Renal pelvis (tissue), 1 donor: ENCODE measurements at regions not wholly inside any gene's neighbourhood (a gene's known extent, or its start where the extent isn't known, plus 50 kb on each side); places are given as distances from the start of the nearest gene placed in this dataset.
"Not testable (repeated sequence)": the region's sequence is repeated elsewhere in the genome, so short reads cannot be mapped to it uniquely, and the experiment has no call there.

ENCODE experiments used
- DNase-seq: peaks from one replicate; pipeline ENCODE4 v3.0.0-alpha.2; 2013

- no peak for DNase-seq
Measured at GRCh38 chr7:118944271-118944670, 719.8 kb downstream of the ANKRD7 start.

DNA sequence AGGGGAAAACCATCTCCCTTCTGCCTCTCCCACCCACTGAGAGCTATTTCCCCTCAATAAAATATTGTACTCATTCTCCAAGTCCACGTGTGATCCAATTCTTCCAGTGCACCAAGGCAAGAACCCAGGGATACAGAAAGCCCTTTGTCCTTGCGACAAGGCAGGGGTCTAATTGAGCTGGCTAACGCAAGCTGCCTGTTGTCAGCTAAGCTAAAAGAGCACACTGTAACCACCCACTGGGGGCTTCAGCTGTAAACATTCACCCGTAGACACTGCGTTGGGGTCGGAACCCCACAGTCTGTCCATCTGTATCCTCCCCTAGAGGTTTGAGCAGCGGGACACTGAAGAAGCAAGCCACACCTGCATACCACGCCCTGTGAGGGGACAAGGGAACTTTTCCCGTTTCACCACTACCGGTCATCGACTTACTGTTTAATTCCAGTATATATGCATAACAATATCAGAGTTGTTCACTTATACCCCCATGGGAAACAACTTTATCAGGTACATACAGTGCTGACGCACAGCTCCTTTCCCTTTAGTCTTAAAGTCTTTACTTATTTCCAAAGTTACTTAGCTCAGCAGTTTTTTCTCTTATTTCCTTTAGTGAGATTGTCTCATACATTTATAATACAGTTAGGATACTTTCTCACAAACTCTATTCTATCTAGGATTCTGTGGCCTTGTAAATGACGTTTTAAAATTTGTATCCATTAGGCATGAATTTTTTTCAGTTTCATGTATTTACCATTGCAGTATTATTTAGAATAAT lies 721.6 kb downstream of the ANKRD7 start:
- no peak for DNase-seq

DNA sequence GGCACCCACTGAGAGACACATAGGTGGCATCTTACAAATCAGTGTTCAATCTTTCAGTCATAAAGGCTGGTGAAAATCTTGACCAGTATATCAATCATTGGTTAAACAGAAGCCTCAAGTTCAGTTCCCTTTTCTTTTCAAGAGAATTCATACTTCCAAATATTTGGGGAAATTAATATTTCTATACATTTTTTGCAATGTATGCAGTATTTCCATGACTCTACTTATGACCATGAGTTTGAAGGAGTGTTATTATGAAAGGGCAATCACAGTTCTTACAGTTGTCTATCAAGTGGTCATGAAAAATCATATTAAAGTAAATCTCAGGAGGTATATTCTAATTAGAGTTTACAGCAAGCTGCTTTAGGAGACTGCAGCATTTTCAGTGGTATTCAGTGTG lies 724.0 kb downstream of the ANKRD7 start:
- DNase-seq = no peak

DNA sequence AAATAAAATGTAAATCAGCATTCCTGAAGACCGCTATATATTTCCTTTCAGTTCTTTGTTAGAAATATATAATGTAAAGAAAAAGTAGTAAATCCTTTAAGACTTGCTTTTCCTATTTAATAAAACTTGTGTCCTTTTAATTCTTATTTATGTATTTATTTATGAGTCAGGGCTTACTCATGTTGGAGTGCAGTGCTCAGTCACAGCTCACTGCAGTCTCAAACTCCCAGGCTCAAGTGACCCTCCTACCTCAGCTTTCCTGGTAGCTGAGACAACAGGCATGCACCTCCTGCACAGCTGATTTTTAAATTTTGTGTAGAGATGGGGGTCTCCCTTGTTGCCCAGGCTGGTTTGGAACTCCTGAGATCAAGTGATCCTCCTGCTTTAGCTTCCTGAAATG lies 724.5 kb downstream of the ANKRD7 start:
- no peak for DNase-seq

DNA sequence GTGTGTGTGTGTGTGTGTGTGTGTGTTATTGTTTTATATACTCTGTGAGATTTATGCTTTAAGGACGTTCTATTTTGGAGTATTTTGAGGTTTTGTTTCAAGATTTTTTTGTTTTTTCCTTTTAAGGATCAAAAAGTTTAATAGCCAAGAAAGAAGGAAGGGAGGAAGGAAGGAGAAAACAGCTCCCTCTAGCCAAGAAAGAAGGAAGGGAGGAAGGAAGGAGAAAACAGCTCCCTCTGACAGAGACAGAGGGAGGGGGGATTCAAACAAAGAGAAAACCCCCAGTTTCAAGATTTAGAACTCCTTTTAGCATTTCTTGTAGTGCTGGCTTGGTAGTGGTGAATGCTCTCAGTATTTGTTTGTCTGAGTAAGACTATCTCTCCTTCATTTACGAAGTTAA lies 731.8 kb downstream of the ANKRD7 start:
- DNase-seq = not testable (repeated sequence)

DNA sequence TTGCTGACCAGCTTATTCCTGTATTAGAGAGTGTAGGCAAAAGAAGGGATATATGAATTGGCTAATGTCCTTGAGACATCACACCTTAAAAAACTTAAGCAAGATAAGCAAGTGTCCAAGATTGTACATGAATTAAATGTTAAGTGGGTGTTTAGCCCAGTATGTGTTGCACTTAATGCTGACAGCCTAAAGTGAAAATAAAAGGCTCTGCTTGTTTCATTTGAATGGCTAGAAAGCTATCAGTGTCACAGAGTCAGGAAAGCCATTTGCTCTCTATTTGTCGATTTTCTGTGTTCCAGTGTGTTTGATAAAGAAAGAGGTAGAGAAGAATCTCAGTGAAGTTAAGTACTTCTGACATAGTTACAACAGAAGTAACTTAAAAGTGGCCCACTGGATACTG lies 744.9 kb downstream of the ANKRD7 start:
- no peak for DNase-seq

GRCh38 chr7:118971706-118972105 lies 747.2 kb downstream of the ANKRD7 start:
- no peak for DNase-seq

DNA sequence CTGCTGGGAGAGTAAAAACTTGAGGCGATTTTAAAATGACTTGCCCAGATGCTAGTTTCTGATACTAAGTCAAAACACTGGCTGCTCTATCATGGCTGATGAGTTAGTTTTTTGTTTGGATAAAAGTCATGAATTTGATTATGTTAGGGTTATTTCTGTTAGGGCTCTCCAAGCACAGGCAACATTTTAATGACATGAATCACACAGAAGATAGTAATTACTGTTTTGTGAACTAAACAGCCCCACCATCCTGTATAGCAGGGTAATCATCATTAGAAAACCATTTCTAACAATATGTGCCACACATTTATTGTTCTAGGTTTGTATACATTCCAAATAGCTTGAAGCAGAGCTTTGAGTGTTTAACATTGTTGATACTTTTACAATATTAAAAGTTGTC lies 750.3 kb downstream of the ANKRD7 start:
- no peak for DNase-seq

GRCh38 chr7:118995350-118995749 lies 770.8 kb downstream of the ANKRD7 start:
- DNase-seq = no peak

DNA sequence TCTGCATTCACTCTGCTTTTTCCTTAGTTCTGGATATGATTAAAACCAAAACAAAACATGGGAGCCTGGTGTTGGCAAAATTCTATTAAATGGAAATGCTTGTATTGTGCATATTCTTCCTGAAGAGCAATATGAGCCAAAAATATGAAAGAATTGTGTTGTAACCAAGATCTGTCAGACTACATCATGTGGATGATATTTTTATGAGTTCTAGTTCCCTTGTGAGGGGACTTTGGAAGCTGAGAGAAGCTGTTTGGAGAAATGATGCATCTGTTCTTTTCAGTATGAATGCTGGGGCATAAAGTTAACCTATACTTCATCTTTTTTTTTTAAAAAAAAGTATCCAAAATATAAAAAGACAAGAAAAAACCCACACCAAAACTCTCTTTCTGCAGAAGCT lies 782.7 kb downstream of the ANKRD7 start:
- no peak for DNase-seq

DNA sequence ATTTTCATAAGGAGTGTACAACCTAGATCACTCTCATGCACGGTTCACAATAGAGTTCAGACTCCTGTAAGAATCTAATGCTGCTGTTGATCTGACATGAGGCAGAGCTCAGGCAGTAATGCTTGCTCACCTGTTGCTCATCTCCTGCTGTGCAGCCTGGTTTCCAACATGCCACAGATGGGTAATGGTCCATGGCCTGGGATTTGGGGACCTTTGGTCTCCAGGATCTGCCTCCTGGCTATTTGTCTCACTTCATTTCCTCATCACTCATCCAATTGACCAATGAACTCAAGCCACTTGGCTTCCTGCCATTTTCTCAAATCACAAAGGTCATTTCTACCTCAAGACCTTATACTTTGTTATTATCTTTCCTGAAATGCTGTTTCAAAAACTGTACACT lies 786.1 kb downstream of the ANKRD7 start:
- no peak for DNase-seq

DNA sequence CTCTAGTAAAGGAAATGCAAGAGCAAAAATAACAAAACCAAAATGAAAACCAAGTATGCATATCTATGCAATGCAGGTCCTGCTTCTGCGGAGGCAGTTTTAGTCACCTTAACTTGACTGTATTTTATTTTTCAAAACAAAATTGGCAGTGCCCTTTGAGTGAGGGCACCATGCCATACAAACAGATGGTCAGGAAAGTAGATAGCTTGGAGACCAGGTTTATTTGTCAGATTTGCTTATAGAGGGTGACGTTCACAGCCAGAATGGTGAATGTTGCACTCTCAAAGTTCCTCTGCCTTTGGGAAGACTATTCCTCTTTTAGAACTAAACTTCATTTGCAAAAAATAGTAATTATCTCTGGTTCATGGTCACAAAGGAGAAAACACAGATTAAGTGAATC lies 801.9 kb downstream of the ANKRD7 start:
- DNase-seq = no peak

GRCh38 chr7:119028736-119029135 lies 804.2 kb downstream of the ANKRD7 start:
- no peak for DNase-seq

DNA sequence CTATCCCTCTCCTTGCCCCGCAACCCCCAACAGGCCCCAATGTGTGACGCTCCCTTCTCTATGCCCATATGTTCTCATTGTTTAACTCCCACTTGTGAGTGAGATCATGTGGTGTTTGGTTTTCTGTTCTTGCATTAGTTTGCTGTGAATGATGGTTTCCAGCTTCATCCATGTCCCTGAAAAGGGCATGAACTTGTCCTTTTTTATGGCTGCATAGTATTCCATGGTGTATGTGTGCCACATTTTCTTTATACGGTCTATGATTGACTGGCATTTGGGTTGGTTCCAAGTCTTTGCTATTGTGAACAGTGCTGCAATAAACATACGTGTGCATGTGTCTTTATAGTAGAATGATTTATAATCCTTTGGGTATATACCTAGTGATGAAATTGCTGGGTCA lies 807.6 kb downstream of the ANKRD7 start:
- DNase-seq = not testable (repeated sequence)

- DNase-seq = no peak
Measured at GRCh38 chr7:119033641-119034040, 809.1 kb downstream of the ANKRD7 start.

DNA sequence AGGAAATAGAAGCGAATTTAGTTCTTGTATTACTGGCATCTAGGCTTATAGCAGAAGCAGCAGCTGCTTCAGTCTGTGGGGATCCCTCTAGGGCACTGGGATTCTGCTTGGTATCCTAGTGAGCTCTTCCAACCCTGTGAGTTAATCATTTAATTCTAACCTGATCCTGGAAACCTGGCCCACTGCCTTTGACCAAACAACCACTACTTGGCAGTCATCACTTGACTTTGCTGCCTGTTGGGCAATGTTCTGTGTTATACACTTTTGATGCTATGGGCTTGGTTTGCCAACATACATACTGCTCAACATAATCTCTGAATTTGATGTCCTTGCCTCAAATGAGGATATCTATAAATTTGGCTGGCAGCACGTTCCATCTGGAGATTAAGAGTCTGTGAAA lies 813.4 kb downstream of the ANKRD7 start:
- DNase-seq = no peak

- DNase-seq = no peak
Measured at GRCh38 chr7:119046068-119046467, 821.6 kb downstream of the ANKRD7 start.

GRCh38 chr7:119065966-119066365 lies 841.5 kb downstream of the ANKRD7 start:
- DNase-seq = no peak

DNA sequence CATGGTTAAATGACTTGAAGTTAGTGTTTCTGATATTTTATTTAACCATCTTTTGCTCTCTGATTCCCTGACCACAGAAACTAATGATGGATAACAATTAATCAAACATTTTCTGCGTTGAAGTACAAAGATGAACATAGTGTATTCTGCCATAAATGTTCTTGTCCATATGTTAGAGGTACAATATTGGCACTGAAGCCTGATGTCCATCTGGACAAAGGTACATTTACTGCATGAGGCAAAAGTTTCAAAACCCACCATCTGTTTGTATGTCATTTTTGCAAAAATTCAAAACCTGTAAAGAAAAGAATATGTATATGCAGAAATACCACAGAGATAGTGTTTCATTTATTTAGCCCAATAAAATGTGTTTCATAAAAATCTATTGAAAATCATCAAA lies 861.5 kb downstream of the ANKRD7 start:
- DNase-seq = no peak

GRCh38 chr7:119090851-119091250 lies 866.3 kb downstream of the ANKRD7 start:
- DNase-seq = no peak

DNA sequence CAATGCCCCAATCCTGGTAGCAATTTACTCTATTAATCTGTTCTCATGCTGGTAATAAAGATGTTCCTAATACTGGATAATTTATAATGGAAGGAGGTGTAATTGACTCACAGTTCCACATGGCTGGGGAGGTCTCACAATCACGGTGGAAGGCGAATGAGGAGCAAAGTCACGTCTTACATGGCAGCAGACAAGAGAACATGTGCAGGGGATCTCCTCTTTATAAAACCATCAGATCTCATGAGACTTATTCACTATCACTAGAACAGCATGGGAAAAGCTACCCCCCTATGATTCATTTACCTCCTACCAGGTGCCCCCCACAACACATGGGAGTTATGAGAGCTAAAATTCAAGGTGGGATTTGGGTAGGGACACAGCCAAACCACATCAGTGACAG lies 872.2 kb downstream of the ANKRD7 start:
- DNase-seq = no peak

- not testable (repeated sequence) for DNase-seq
Measured at GRCh38 chr7:119100611-119101258, 876.2 kb downstream of the ANKRD7 start.

DNA sequence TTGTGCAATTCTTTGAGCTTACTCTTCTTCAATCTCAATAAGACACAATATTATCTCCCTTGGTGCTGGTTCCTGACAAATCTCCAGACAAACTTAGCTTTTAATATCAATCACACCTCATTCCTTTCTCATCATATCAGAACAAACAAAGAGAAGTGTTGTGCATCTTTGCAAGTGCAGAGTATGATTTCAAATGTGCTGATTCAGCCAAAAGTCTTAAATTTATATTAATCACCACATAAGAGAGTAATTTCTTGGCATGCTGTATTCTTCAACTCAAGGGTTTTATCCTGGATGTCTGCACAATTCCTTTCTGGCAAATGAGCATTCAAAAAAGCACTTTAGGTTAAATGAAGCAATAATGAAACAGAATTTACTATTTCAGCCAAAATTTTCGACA lies 877.8 kb downstream of the ANKRD7 start:
- DNase-seq = no peak

- DNase-seq = no peak
Measured at GRCh38 chr7:119105381-119105780, 880.9 kb downstream of the ANKRD7 start.
